SK-N-SH treated with all-trans-retinoic acid at 6 μM for 48 hours (cell line): ENCODE measurements at regions not wholly inside any gene's neighbourhood (a gene's known extent, or its start where the extent isn't known, plus 50 kb on each side); places are given as distances from the start of the nearest gene placed in this dataset.

ENCODE experiments used
- ESRRG ChIP-seq: fragments of 250-450 bp; sonication (Bioruptor Pico); IDR thresholded peaks from 2 replicates; pipeline ENCODE4 v1.6.1; 2021; ENCODE audit warnings: mild to moderate bottlenecking
- ISL1 ChIP-seq: fragments of 250-450 bp; sonication (Bioruptor Pico); IDR thresholded peaks from 2 replicates; pipeline ENCODE4 v2.1.2; 2022; ENCODE audit warnings: mild to moderate bottlenecking, moderate library complexity
- RARB ChIP-seq: fragments of 250-450 bp; sonication (Bioruptor Pico); IDR thresholded peaks from 2 replicates; pipeline ENCODE4 v1.8.0; 2021; ENCODE audit warnings: mild to moderate bottlenecking, moderate library complexity
- TCF4 ChIP-seq: fragments of 250-450 bp; sonication (Bioruptor Pico); IDR thresholded peaks from 2 replicates; pipeline ENCODE4 v1.8.0; 2021; ENCODE audit warnings: mild to moderate bottlenecking, moderate library complexity, borderline replicate concordance
- ZC3H10 ChIP-seq: fragments of 250-450 bp; sonication (Bioruptor Pico); IDR thresholded peaks from 2 replicates; pipeline ENCODE4 v1.5.1; 2021; ENCODE audit warnings: mild to moderate bottlenecking, moderate library complexity
- ZFP3 ChIP-seq: fragments of 250-450 bp; sonication (Bioruptor Pico); IDR thresholded peaks from 2 replicates; pipeline ENCODE4 v1.5.0; 2020; ENCODE audit warnings: mild to moderate bottlenecking, moderate library complexity
- ZFP30 ChIP-seq: fragments of 450-650 bp; formaldehyde crosslinking; IDR thresholded peaks from 2 replicates; pipeline ENCODE4 v1.5.0; 2022; ENCODE audit warnings: mild to moderate bottlenecking, moderate library complexity
- ZNF8 ChIP-seq: fragments of 450-650 bp; formaldehyde crosslinking; IDR thresholded peaks from 2 replicates; pipeline ENCODE4 v1.5.0; 2020; ENCODE audit warnings: mild to moderate bottlenecking, moderate library complexity
- TF ChIP-seq, protein P1 (sequence below): fragments of 250-450 bp; sonication (Bioruptor Pico); IDR thresholded peaks from 2 replicates; pipeline ENCODE4 v1.8.0; 2020; ENCODE audit warnings: mild to moderate bottlenecking, moderate library complexity, borderline replicate concordance
- TF ChIP-seq, protein P2 (sequence below): fragments of 250-450 bp; sonication (Bioruptor Pico); IDR thresholded peaks from 2 replicates; pipeline ENCODE4 v1.5.1; 2020; ENCODE audit warnings: low read depth, mild to moderate bottlenecking, moderate library complexity
- TF ChIP-seq, protein P3 (sequence below): fragments of 250-450 bp; sonication (Bioruptor Pico); IDR thresholded peaks from 2 replicates; pipeline ENCODE4 v1.5.0; 2020; ENCODE audit warnings: mild to moderate bottlenecking, moderate library complexity
- TF ChIP-seq, protein P4 (sequence below): fragments of 250-450 bp; sonication (Bioruptor Pico); IDR thresholded peaks from 2 replicates; pipeline ENCODE4 v1.5.1; 2021; ENCODE audit warnings: mild to moderate bottlenecking, moderate library complexity
- TF ChIP-seq, protein P5 (sequence below): fragments of 250-450 bp; sonication (Bioruptor Pico); IDR thresholded peaks from 2 replicates; pipeline ENCODE4 v1.8.0; 2021; ENCODE audit warnings: low read depth, mild to moderate bottlenecking, moderate library complexity, borderline replicate concordance

DNA sequence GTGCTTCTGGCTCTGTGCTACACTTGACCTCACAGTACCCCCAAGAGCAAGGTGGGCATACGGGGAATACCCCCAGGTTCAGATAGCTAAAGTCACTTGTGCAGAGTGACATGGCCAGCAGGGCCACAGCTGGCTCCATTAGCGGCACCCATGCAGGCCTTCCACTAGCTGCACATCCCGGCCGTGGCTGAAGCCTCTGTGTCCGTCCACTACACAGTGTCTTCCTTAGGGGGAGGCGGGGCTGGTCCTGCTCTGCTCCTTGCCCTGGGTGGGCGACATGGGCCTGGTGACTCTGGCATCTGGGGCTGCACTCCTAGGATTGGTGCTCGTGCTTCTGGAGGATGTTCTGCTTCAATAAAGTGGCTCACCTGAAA lies 169.1 kb upstream of the IQSEC1 start:
- no peak for TF ChIP-seq ESRRG (CRISPR knock-in tag)
- TF ChIP-seq, protein P1, sequence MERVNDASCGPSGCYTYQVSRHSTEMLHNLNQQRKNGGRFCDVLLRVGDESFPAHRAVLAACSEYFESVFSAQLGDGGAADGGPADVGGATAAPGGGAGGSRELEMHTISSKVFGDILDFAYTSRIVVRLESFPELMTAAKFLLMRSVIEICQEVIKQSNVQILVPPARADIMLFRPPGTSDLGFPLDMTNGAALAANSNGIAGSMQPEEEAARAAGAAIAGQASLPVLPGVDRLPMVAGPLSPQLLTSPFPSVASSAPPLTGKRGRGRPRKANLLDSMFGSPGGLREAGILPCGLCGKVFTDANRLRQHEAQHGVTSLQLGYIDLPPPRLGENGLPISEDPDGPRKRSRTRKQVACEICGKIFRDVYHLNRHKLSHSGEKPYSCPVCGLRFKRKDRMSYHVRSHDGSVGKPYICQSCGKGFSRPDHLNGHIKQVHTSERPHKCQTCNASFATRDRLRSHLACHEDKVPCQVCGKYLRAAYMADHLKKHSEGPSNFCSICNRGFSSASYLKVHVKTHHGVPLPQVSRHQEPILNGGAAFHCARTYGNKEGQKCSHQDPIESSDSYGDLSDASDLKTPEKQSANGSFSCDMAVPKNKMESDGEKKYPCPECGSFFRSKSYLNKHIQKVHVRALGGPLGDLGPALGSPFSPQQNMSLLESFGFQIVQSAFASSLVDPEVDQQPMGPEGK (CRISPR knock-in tag), result no peak
- TF ChIP-seq ZFP30 (CRISPR knock-in tag), result no peak
- TF ChIP-seq, protein P2, sequence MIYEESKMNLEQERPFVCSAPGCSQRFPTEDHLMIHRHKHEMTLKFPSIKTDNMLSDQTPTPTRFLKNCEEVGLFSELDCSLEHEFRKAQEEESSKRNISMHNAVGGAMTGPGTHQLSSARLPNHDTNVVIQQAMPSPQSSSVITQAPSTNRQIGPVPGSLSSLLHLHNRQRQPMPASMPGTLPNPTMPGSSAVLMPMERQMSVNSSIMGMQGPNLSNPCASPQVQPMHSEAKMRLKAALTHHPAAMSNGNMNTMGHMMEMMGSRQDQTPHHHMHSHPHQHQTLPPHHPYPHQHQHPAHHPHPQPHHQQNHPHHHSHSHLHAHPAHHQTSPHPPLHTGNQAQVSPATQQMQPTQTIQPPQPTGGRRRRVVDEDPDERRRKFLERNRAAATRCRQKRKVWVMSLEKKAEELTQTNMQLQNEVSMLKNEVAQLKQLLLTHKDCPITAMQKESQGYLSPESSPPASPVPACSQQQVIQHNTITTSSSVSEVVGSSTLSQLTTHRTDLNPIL (CRISPR knock-in tag), result no peak
- TF ChIP-seq, protein P3, sequence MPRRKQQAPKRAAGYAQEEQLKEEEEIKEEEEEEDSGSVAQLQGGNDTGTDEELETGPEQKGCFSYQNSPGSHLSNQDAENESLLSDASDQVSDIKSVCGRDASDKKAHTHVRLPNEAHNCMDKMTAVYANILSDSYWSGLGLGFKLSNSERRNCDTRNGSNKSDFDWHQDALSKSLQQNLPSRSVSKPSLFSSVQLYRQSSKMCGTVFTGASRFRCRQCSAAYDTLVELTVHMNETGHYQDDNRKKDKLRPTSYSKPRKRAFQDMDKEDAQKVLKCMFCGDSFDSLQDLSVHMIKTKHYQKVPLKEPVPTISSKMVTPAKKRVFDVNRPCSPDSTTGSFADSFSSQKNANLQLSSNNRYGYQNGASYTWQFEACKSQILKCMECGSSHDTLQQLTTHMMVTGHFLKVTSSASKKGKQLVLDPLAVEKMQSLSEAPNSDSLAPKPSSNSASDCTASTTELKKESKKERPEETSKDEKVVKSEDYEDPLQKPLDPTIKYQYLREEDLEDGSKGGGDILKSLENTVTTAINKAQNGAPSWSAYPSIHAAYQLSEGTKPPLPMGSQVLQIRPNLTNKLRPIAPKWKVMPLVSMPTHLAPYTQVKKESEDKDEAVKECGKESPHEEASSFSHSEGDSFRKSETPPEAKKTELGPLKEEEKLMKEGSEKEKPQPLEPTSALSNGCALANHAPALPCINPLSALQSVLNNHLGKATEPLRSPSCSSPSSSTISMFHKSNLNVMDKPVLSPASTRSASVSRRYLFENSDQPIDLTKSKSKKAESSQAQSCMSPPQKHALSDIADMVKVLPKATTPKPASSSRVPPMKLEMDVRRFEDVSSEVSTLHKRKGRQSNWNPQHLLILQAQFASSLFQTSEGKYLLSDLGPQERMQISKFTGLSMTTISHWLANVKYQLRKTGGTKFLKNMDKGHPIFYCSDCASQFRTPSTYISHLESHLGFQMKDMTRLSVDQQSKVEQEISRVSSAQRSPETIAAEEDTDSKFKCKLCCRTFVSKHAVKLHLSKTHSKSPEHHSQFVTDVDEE (CRISPR knock-in tag), result no peak
- no peak for TF ChIP-seq ZNF8 (CRISPR knock-in tag)
- no peak for TF ChIP-seq ISL1 (CRISPR knock-in tag)
- no peak for TF ChIP-seq ZFP3
- TF ChIP-seq RARB (CRISPR knock-in tag), result no peak
- no peak for TF ChIP-seq ZC3H10 (CRISPR knock-in tag)
- no peak for TF ChIP-seq TCF4 (CRISPR knock-in tag)
- TF ChIP-seq, protein P4, sequence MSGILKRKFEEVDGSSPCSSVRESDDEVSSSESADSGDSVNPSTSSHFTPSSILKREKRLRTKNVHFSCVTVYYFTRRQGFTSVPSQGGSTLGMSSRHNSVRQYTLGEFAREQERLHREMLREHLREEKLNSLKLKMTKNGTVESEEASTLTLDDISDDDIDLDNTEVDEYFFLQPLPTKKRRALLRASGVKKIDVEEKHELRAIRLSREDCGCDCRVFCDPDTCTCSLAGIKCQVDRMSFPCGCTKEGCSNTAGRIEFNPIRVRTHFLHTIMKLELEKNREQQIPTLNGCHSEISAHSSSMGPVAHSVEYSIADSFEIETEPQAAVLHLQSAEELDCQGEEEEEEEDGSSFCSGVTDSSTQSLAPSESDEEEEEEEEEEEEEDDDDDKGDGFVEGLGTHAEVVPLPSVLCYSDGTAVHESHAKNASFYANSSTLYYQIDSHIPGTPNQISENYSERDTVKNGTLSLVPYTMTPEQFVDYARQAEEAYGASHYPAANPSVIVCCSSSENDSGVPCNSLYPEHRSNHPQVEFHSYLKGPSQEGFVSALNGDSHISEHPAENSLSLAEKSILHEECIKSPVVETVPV (CRISPR knock-in tag), result no peak
- TF ChIP-seq, protein P5, sequence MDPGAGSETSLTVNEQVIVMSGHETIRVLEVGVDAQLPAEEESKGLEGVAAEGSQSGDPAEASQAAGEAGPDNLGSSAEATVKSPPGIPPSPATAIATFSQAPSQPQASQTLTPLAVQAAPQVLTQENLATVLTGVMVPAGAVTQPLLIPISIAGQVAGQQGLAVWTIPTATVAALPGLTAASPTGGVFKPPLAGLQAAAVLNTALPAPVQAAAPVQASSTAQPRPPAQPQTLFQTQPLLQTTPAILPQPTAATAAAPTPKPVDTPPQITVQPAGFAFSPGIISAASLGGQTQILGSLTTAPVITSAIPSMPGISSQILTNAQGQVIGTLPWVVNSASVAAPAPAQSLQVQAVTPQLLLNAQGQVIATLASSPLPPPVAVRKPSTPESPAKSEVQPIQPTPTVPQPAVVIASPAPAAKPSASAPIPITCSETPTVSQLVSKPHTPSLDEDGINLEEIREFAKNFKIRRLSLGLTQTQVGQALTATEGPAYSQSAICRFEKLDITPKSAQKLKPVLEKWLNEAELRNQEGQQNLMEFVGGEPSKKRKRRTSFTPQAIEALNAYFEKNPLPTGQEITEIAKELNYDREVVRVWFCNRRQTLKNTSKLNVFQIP (CRISPR knock-in tag), result no peak
